Activated CD4-positive, alpha-beta T cell treated with anti-CD3 and anti-CD28 coated beads, Interleukin-2, Interleukin-6, amounts not matched to agents 100 ng/mL and 50 ng/mL, durations not matched to agents 16 hours and 8 hours (primary cell): ENCODE measurements at regions not wholly inside any gene's neighbourhood (a gene's known extent, or its start where the extent isn't known, plus 50 kb on each side); places are given as distances from the start of the nearest gene placed in this dataset.

Experiments used
- DNase-seq: peaks from one replicate; pipeline ENCODE4 v3.0.0-alpha.2; 2020

DNA sequence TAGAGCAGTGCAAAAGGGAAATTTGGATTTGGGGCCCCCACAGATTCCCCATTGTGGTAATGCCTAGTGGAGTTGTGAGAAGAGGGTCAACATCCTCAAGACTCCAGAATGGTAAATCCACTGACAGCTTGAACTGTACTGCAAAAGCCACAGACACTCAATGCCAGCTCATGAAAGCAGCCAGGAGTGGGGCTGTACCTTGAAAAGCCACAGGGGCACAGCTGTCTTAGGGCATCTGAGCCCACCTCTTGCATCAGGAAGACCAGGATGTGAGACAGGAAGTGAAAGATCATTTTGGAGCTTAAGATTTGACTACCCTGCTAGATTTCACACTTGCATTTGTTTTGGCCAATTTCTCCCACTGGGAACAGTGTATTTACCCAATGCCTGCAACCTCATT lies 1548.9 kb upstream of the PCDH20 start:
- no peak for DNase-seq

DNA sequence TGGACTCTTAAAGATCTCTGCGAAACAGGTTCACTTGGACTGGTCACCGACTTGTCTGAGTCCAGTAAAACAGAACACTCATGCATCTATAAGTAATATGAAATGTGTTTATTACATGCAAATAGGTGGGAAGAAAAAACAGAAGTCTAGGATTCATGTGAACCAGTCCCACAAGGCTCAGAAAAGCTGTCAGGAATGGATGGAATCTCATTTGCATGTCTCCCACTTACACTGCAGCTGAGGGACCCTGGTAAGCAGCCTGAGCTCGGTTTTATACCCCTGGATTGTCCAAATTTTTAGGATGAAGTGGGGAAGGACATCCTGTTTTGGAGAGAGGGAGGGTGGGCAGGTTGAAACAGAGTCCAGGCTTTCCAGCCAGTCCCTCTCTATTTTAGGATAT lies 1545.1 kb upstream of the PCDH20 start:
- no peak for DNase-seq

- DNase-seq, result no peak
Observed at GRCh38 chr13:62933809-62934208, 1518.2 kb upstream of the PCDH20 start.

- no peak for DNase-seq
Observed at GRCh38 chr13:62932256-62932883, 1516.7 kb upstream of the PCDH20 start.

- DNase-seq, result no peak
Observed at GRCh38 chr13:62931853-62932252, 1516.2 kb upstream of the PCDH20 start.

DNA sequence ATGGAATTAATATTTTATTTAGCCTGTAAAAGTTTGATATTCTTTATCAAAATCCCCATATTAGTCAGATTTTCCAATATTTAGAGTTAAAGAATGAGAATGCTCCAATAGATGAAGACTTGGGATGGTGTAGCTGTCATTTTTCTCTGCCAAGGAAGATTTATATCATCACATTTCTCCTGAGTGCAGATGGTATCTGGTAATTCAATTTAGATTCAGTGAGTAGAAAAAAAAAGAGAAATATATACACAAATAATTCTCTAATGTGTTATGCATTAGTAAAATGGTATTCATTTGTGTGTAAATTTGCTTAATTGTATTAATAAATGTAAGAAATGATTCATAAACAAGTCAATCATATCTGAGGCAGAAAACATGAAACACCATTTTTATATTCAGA lies 1508.7 kb upstream of the PCDH20 start:
- DNase-seq, result no peak

DNA sequence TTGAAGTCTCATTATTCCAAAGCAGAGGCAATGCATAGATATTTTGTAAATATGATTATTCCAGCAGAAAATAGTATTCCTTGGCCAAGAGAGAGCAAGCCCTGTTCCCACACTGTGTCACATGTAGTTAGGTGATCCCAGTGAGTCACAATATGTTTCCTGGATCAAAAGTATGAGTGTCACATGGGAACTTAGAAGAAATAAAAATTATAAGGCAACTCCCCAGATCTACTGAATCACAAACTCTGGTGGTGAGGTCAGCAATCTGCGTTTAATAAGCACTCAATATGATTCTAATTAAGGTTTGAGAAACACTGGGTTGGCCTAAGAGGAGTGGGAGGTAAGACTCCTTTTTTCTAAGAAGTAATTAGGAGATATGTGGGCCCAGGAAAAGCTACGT lies 1504.5 kb upstream of the PCDH20 start:
- no peak for DNase-seq

GRCh38 chr13:62919491-62919890 lies 1503.8 kb upstream of the PCDH20 start:
- no peak for DNase-seq

DNA sequence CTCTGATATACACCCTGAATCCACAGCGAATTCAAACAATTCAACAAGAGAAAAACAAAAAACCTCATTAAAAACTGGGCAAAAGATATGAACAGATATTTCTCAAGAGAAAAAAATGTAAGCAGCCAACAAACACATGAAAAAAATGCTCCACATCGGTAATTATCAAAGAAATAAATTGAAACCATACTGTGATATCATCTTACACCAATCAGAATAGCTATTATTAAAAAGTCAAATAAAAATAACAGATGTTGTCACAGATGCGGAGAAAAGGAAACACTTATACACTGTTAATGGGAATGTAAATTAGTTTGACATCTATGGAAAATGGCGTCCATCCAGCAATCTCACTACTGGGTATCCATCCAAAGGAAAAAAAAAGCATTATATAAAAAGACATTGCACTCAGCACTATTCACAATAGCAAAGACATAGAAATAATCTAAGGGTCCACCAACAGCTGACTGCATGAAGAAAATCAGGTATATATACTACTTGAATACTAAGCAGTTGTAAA lies 1495.0 kb upstream of the PCDH20 start:
- no peak for DNase-seq

DNA sequence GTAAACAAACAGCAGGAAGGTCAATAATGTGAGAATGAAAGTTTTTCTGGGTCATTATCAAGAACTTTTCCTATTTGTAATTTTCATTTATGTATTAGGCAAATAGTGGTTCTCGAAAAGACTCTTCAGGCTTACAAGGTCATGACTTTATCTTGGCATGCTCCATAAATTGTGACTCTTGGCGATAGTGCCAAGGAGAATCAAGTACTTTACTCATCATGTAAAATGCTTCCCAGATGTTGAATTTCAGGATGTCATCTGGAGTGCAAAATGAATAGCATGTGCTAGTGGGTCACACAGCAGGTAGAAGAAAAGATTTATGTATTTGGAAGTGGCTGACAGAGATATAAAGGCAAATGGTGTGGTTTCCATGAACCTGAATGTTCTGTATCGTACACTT lies 1492.7 kb upstream of the PCDH20 start:
- no peak for DNase-seq

GRCh38 chr13:62906896-62907295 lies 1491.2 kb upstream of the PCDH20 start:
- DNase-seq, result no peak

GRCh38 chr13:62906469-62906868 lies 1490.8 kb upstream of the PCDH20 start:
- no peak for DNase-seq

- no peak for DNase-seq
Observed at GRCh38 chr13:62887046-62887445, 1471.4 kb upstream of the PCDH20 start.

DNA sequence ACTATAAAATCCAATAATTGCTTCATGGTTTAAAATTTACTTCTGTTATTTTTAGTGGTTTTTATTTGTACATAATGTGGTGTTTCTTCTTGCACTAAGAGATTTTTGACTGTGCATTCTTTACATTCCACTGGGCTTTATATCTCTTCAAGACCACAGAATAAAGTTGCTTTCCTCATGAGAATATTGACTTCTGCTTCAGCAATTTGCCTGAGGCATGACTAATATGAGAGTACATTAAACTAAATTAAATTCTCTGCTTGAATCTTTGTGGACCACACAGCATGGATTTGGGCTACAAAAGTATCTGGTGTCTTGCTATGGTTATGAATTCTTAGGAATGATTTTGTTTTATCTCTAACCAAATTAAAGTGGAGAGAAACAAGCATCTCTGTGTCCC lies 1463.4 kb upstream of the PCDH20 start:
- DNase-seq, result no peak

DNA sequence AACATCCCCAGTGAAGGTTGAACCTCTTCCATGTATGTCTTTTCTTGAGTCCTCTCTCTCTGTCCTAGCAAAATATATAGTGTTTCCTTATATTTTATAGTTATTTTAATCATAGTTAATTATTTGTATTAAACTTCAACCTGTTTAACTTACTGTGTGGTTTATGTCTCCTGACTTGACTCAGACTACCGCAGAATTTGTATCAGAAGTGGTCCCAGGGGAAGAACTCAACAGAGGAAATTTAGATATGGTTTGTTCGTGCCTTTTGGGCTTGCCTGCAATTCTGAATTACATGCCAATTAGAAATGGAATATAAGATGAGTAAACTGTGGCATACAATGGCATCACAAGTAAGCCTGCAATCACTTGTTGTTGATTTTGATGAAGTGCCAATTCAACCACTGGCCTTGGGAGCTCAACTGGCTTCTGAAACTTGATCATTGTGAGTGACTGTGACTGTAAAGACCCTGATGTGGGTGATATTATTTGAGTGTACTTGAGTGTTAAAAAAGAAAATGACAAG lies 1459.5 kb upstream of the PCDH20 start:
- DNase-seq, result no peak

- DNase-seq, result no peak
Observed at GRCh38 chr13:62850331-62850730, 1434.7 kb upstream of the PCDH20 start.

- no peak for DNase-seq
Observed at GRCh38 chr13:62847520-62847919, 1431.9 kb upstream of the PCDH20 start.

GRCh38 chr13:62846302-62846701 lies 1430.7 kb upstream of the PCDH20 start:
- DNase-seq, result no peak

DNA sequence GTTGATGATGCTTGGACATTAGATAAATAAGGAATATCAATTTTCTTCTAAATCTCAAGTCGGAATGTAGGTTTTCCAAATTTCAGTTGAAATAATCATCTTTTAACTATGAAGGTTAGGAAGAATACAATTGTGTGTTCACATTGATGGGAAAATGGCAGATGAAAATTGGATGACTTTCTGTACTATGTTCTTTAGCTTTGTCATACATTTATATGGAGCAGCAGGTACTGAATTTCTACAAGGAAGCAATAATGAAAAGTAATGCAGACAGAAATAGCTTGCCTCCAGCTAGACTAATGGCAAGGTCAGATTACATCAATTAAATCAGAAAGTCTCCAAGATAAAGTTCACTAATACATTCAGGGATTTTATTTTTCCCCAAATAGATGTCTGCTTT lies 1423.7 kb upstream of the PCDH20 start:
- DNase-seq, result no peak

- no peak for DNase-seq
Observed at GRCh38 chr13:62838929-62839328, 1423.3 kb upstream of the PCDH20 start.

DNA sequence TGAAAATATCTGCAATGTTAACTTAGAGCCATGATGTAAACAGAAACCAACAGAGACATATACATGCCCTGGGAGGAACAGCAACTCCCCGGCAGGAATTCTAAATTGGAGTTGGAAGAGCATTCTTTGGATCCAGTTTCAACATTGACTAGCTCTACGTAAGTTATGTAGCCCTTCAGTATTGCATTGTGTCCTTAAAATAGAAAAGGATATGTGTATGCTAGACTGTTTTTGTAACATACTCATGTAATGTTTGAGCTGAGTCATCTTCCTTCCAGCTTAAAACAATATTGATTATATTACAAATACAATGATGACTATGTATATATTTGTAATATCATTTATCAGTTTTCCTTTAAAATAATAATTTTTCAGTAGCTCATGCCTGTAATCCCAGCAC lies 1422.2 kb upstream of the PCDH20 start:
- no peak for DNase-seq

DNA sequence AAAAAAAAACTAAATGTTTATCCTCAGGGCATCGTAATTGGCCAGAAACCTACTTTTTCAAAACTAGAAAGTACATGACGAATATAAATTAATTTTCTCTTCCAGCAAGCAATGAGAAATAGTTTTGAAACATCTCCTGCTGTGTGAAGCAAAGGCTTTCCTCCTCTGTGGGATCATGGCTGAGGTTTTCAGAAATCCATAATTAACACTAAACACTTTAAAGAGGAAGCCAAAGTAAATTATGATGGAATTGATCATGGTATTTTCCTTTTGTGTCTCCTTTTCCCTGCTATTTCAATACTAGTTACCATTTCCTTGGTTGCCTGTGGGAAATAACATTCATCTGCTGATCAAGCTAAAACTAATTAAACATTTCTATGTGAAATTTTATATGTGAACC lies 1413.8 kb upstream of the PCDH20 start:
- DNase-seq, result no peak

GRCh38 chr13:62799931-62800436 lies 1384.3 kb upstream of the PCDH20 start:
- no peak for DNase-seq

- no peak for DNase-seq
Observed at GRCh38 chr13:62799038-62799535, 1383.4 kb upstream of the PCDH20 start.

DNA sequence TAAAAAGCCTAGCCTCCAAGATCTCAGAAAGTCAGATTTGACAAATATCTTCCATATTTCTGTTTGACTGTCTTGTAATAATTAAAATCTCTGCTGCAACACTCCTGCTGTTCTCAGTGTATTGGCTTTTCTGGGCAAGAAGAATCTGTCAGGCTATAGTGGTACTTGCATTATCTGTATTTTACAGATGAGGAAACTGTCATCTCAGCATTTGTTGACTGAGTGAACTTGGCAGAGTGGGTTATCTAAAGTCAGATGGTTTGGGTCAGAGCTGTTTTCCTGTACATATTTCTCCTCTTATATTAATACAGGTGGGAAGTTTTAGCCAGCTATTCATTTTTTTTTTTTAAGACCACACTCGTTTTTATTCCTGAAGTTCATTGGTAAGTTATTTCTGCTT lies 1378.2 kb upstream of the PCDH20 start:
- DNase-seq, result no peak
